SK-N-DZ (cell line): ENCODE measurements at regions not wholly inside any gene's neighbourhood (a gene's known extent, or its start where the extent isn't known, plus 50 kb on each side); places are given as distances from the start of the nearest gene placed in this dataset.

Experiments used
- DNase-seq: peaks from one replicate; pipeline ENCODE4 v3.0.0-alpha.2; 2015; ENCODE audit warnings: low spot score

GRCh38 chr2:240191001-240191400, 50.5 kb upstream of the OTOS start:
- DNase-seq, result no peak

- no peak for DNase-seq
Observed at GRCh38 chr2:240192661-240193060, 52.2 kb upstream of the OTOS start.

GRCh38 chr2:240194341-240194762, 53.9 kb upstream of the OTOS start:
- DNase-seq, result peak; percentile 66

GRCh38 chr2:240195316-240195861, 54.9 kb upstream of the OTOS start:
- DNase-seq, result no peak

DNA sequence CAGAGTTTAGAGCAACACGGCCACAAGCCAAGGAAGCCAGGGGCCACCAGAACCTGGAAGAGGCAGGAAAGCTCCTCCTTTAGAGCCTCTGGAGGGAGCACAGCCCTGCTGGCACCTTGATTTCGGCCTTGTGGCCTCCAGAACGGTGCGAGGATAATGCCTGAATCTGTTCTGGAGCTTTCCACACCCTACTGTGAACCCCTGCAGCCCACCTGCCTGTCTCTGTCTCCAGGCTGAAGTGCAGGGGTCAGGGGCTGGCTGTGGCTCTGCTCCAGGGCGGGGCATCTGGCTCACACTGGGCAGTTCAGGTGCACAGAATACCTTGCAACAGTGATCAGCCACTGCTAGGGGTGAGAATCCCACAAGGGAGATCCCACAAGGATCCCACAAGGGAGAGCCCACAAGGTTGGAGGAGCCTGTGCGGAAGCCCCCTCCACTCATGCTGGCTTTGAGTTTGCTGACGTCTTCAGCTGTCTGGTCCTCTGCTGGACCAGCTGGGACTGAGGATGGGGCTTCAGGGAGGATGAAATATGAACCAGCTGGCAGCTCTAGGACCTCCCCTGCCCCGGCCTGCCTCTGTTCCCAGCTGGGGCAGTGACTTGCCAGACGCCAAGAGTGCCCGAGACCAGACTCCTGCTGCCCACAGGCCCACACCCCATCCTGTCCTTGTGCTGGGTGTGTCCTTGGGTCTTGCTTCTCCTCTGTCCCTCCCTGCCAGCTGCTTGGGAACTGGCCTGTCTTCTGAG, 56.4 kb upstream of the OTOS start:
- DNase-seq, result no peak

- no peak for DNase-seq
Observed at GRCh38 chr2:240197462-240198139, 57.1 kb upstream of the OTOS start.

DNA sequence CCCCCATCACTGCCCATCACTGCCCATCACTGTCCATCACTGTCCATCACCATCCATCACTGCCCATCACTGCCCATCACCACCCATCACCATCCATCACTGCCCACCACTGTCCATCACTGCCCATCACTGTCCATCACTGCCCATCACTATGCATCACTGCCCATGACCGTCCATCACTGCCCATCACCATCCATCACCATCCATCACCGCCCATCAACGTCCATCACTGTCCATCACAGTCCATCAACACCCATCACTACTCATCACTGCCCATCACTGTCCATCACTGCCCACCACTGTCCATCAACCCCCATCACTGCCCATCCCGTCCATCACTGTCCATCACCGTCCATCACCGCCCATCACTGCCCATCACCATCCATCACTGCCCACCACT, 57.8 kb upstream of the OTOS start:
- no peak for DNase-seq

GRCh38 chr2:240199133-240199870, 58.8 kb upstream of the OTOS start:
- no peak for DNase-seq

DNA sequence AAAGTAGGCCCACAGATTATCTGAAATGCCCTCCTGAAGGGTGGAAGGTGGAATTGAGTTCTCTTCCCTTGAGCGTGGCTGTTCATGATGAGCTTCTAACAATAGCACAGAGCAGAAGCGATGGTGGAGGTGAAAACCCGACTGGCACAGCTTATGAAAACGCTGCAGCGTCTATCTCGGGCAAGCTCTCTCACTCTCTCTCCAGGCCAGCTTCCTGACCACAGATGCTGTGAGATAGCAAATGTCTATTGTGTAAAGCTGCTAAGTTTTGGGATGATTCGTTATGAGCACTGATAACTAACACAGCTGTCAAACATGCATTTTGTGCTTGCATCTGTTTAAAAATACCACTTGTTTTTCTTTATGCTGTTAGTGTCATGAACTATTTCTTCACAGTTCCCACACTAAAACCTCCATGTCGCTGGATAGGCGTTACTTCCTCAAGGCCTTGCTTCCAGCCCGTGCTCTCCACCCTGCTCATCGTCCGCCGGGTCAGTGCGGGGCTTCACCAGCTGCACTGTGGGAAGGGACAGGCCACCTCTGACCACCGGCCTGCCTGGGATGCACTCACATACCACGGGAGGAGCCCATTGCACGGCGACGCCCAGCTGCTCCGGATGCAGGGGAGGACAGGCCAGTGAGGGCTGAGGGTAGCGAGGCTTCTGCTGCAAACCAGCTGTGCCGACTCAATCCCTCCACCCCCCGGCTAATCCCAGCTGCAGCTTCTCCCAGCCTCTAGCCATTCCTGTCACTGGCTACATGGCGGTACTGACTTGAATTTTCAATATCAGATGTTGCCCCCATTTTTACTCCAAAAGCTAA, 60.0 kb upstream of the OTOS start:
- DNase-seq, result no peak

DNA sequence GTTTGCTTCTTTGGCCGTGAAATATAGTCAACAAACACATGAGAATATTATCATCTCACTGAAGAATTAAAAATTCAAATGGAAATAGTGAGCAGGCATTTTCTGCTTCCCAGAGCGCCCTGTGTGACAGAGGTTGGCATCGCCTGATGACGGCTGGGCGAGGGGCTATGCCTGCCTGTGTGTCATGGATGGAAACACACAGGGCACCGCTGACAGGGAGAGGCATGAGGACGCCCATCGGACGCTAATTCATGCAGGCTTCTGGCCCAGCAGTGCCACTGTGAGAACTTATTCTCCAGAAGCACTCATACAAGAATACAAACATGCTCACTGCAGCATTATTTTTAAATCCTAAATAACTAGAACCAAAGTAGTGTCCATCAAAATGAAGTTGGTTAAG, 61.4 kb upstream of the OTOS start:
- DNase-seq, result no peak

GRCh38 chr2:240202586-240202985, 62.1 kb upstream of the OTOS start:
- no peak for DNase-seq

DNA sequence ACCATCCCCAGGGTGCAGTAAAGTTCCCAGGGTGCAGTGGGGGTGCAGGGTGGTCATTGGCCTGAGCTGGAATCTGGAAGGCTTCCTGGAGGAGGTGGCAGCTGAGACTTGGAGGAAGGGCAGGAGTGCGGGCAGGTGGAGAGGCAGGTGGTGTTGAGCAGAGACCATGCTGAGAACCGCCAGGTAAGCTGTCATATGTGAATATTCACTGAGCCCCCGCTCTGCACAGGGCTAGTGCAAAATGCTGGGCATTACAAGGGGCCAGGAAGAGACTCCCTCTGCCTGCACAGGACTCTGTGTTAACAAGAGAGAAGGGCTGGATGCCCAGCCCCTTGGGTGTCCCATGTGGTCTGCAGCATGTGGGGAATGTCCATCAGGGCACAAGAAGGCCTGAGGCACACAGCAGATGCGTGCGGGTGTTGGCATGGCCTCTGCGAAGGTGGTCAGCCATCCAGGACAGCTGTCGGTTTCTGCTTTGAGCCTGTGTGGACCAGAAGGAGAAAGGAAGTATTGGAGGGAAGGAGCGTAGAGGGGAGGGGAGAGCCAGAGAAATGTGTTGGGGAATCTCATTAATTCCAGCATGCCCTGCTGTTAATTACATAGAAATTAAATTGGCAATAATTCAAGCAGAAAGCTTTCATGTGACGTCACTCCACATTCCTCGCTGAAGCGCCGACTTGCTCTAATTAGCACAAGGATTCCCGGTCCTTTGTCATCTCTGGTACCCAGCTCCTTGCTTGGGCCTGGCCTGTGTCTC, 62.8 kb upstream of the OTOS start:
- no peak for DNase-seq

DNA sequence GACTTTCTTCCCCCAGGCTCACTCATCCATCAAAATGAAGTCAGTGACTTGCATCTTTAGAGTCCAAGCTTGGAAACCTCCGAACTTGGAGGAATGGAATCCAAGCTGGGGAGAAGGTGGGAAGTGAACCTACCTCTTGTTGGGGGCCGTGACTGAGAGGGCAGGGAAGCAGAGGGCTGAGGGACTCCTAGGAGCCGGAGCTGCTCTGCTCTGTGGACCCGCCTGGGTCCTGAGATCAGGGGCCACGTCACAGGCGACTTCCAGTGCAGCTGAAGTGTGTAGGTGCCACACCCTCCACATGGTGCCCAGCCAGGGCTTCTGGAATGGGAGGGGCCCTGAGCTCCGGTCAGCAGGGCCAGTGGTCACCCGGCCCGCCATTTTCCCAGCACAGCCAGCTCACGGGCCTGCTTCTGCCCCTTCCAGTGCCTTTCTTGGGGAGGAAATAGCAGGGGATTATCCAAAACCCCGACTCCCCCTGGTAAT, 63.4 kb upstream of the OTOS start:
- DNase-seq, result no peak

GRCh38 chr2:240204431-240205276, 64.2 kb upstream of the OTOS start:
- no peak for DNase-seq

DNA sequence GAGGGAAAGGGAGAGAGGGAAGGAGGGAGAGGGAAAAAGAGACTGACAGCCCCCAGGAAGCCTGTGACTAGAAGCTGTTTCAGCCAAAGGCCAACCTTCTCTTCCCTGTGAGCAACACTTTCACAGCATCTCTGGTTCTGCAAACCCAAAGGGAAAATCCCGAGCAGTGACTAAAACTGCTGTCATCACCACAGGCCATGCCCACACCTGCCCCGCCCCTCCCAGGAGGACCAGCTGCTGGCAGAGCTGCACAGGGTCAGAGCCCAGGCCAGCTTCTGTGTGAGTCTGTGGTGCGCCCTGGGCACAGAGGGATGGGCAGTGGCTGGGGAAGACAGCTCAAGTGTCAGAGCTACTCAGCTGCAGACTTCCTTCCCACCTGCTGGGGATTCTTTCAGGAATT, 64.9 kb upstream of the OTOS start:
- DNase-seq, result no peak

DNA sequence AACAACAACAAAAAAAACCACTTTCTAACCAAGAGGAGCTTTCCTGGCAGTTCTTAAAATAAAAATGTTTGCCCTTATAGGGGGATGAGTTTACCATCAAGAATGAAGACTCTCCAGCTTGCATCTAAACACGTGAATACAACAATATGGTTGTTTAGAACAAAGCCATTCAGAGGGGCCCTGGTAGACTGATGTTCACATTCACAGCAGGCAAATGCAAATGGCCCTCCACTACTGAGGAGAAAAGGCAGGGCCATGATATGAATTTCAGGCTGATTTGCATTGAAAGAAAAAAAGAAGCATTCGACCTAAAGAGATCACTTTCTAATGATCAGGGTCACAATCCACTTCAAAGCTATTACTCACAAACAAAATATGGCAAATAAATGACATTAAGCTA, 65.3 kb upstream of the OTOS start:
- DNase-seq, result no peak

DNA sequence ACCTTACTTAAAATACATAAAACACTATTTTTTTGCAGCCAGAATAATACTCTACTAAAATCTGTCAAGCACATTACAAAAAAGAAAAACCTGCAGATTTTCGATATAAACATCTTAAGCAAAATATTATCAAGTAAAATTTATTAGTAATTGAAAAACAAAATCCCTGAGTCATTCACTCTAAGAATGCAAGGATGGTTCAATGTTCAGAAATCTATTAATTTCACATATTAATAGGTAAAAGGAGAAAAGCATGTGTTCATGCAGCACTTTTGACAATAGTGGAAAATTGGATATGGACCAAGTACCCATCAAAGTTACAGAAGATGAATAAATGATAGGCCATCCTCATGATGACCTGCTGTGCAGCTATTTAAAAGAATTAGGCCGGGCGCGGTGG, 66.2 kb upstream of the OTOS start:
- DNase-seq, result no peak

- DNase-seq, result no peak
Observed at GRCh38 chr2:240207661-240208060, 67.2 kb upstream of the OTOS start.

GRCh38 chr2:240208096-240208495, 67.6 kb upstream of the OTOS start:
- DNase-seq, result no peak
